Smooth muscle cell (in vitro differentiated cells): ENCODE measurements at regions not wholly inside any gene's neighbourhood (a gene's known extent, or its start where the extent isn't known, plus 50 kb on each side); places are given as distances from the start of the nearest gene placed in this dataset.

Experiments used
- DNase-seq: peaks from one replicate; lab custom pipeline; 2025; ENCODE audit not compliant: unreplicated experiment; lab: John Stamatoyannopoulos, UW
- H2AFZ ChIP-seq: fragments of 200-600 bp; sonication (generic); 2 replicates; pipeline ENCODE4 v1.6.0; 2016; ENCODE audit warnings: antibody characterized with exemption, low read depth, mild to moderate bottlenecking
- H3F3A ChIP-seq: fragments of 200-600 bp; sonication (generic); 2 replicates; pipeline ENCODE4 v1.6.0; 2017; ENCODE audit warnings: antibody characterized with exemption, low read depth
- H3K27ac ChIP-seq: fragments of 200-600 bp; sonication (generic); 2 replicates; pipeline ENCODE4 v1.5.1; 2016; ENCODE audit warnings: low read depth, mild to moderate bottlenecking
- H3K27me3 ChIP-seq: fragments of 200-600 bp; sonication (generic); 2 replicates; pipeline ENCODE4 v1.6.1; 2016; ENCODE audit warnings: low read depth, mild to moderate bottlenecking
- H3K36me3 ChIP-seq: fragments of 200-600 bp; sonication (generic); 2 replicates; pipeline ENCODE4 v1.5.1; 2016; ENCODE audit warnings: low read depth
- H3K4me1 ChIP-seq: fragments of 200-600 bp; sonication (generic); 2 replicates; pipeline ENCODE4 v1.5.1; 2016; ENCODE audit warnings: low read depth
- H3K4me2 ChIP-seq: fragments of 200-600 bp; sonication (generic); 2 replicates; pipeline ENCODE4 v1.6.0; 2016; ENCODE audit warnings: mild to moderate bottlenecking
- H3K4me3 ChIP-seq: fragments of 200-600 bp; sonication (generic); 2 replicates; pipeline ENCODE4 v1.5.1; 2016; ENCODE audit warnings: mild to moderate bottlenecking
- H3K79me2 ChIP-seq: fragments of 200-600 bp; sonication (generic); 2 replicates; pipeline ENCODE4 v1.6.0; 2016; ENCODE audit warnings: low read depth, mild to moderate bottlenecking
- H3K9ac ChIP-seq: fragments of 200-600 bp; sonication (generic); 2 replicates; pipeline ENCODE4 v1.6.0; 2016; ENCODE audit warnings: low read depth
- H3K9me3 ChIP-seq: fragments of 200-600 bp; sonication (generic); replicated peaks from 2 replicates; pipeline ENCODE4 v1.5.1; 2016; ENCODE audit warnings: low read depth
- H4K20me1 ChIP-seq: fragments of 200-600 bp; sonication (generic); 2 replicates; pipeline ENCODE4 v1.6.0; 2016; ENCODE audit warnings: low read depth
- CTCF ChIP-seq: fragments of 200-600 bp; sonication (generic); IDR thresholded peaks from 2 replicates; pipeline ENCODE4 v1.5.1; 2017; ENCODE audit warnings: borderline replicate concordance, mild to moderate bottlenecking, antibody characterized with exemption; ENCODE audit not compliant: insufficient read depth, poor library complexity, severe bottlenecking
- WGBS: methylation state at CpG from one replicate; pipeline ENCODE4 v1.1.7; 2016; ENCODE audit warnings: low lambda C conversion rate; 5-methylcytosine and 5-hydroxymethylcytosine counted together

- H3K9ac ChIP-seq: no peak overlapping the region
- no peaks in the 10 kb centered on the region for H3K36me3 ChIP-seq
- 98% methylated on average over 2 of the region's 2 CpGs for WGBS
- no peaks in the 10 kb centered on the region for H3K27me3 ChIP-seq
- DNase-seq: no peak
- H3K4me2 ChIP-seq: no peak overlapping the region
- no peak overlapping the region for H2AFZ ChIP-seq
- H4K20me1 ChIP-seq: no peaks in the 10 kb centered on the region
- H3K4me1 ChIP-seq: no peaks in the 10 kb centered on the region
- no peaks in the 10 kb centered on the region for H3K9me3 ChIP-seq
- TF ChIP-seq CTCF: no peak
- no peak overlapping the region for H3K4me3 ChIP-seq
- no peaks in the 10 kb centered on the region for H3F3A ChIP-seq
- H3K79me2 ChIP-seq: no peaks in the 10 kb centered on the region
- no peak overlapping the region for H3K27ac ChIP-seq
Measured at GRCh38 chr11:90414221-90414620, 191.4 kb upstream of the CHORDC1 start.

GRCh38 chr11:90407350-90407749 is 184.5 kb upstream of the CHORDC1 start:
- no peaks in the 10 kb centered on the region for H3K36me3 ChIP-seq
- H3K27ac ChIP-seq: no peak overlapping the region
- H3K9ac ChIP-seq: no peak overlapping the region
- DNase-seq: no peak
- H4K20me1 ChIP-seq: no peaks in the 10 kb centered on the region
- H3K79me2 ChIP-seq: no peaks in the 10 kb centered on the region
- no peak overlapping the region for H3K4me3 ChIP-seq
- H2AFZ ChIP-seq: no peak overlapping the region
- no peaks in the 10 kb centered on the region for H3K9me3 ChIP-seq
- no peaks in the 10 kb centered on the region for H3F3A ChIP-seq
- no peak for TF ChIP-seq CTCF
- no peak overlapping the region for H3K4me2 ChIP-seq
- no peaks in the 10 kb centered on the region for H3K4me1 ChIP-seq
- H3K27me3 ChIP-seq: no peaks in the 10 kb centered on the region

GRCh38 chr11:90392692-90393091 is 169.8 kb upstream of the CHORDC1 start:
- no peak for TF ChIP-seq CTCF
- 90% methylated on average over 1 of the region's 1 CpG for WGBS
- Histone ChIP-seq H3K9me3 (no peaks in the 10 kb centered on the region), H3K36me3 (no peaks in the 10 kb centered on the region), H3K9ac (no peak overlapping the region), H3K4me1 (no peaks in the 10 kb centered on the region), H2AFZ (no peak overlapping the region), H3K27me3 (no peaks in the 10 kb centered on the region), H3K79me2 (no peaks in the 10 kb centered on the region), H4K20me1 (no peaks in the 10 kb centered on the region), H3K27ac (no peak overlapping the region), H3K4me2 (no peak overlapping the region), H3F3A (no peaks in the 10 kb centered on the region), H3K4me3 (no peak overlapping the region)
- DNase-seq: no peak

- H4K20me1 ChIP-seq: no peaks in the 10 kb centered on the region
- TF ChIP-seq CTCF: no peak
- H3K4me2 ChIP-seq: no peak overlapping the region
- H3K27me3 ChIP-seq: no peaks in the 10 kb centered on the region
- no peak overlapping the region for H2AFZ ChIP-seq
- no peaks in the 10 kb centered on the region for H3F3A ChIP-seq
- H3K79me2 ChIP-seq: no peaks in the 10 kb centered on the region
- no peaks in the 10 kb centered on the region for H3K36me3 ChIP-seq
- no peaks in the 10 kb centered on the region for H3K9me3 ChIP-seq
- 70% methylated on average over 7 of the region's 7 CpGs for WGBS
- no peak overlapping the region for H3K9ac ChIP-seq
- no peak overlapping the region for H3K27ac ChIP-seq
- no peaks in the 10 kb centered on the region for H3K4me1 ChIP-seq
- no peak for DNase-seq
- H3K4me3 ChIP-seq: no peak overlapping the region
Measured at GRCh38 chr11:90391756-90392155, 168.9 kb upstream of the CHORDC1 start.
